ENCODE measurements at regions not wholly inside any gene's neighbourhood (a gene's known extent, or its start where the extent isn't known, plus 50 kb on each side); places are given as distances from the start of the nearest gene placed in this dataset.

GRCh38 chr17:83191388-83192160, 112.2 kb downstream of the METRNL start:
- TF ChIP-seq CTCF (IDR thresholded peaks at IDR 0.05) = no peak
- TF ChIP-seq POLR2AphosphoS5 (IDR thresholded peaks at IDR 0.05) = no peak
